22Rv1 (cell line): ENCODE measurements at regions not wholly inside any gene's neighbourhood (a gene's known extent, or its start where the extent isn't known, plus 50 kb on each side); places are given as distances from the start of the nearest gene placed in this dataset.

Experiments used
- CTCF ChIP-seq: fragments of 450-650 bp; IDR thresholded peaks from 2 replicates; pipeline ENCODE4 v1.5.1; 2017; ENCODE audit warnings: mild to moderate bottlenecking
- ZFX ChIP-seq: fragments of 450-650 bp; IDR thresholded peaks from 2 replicates; pipeline ENCODE4 v1.6.1; 2017; ENCODE audit warnings: antibody characterized with exemption, borderline replicate concordance

DNA sequence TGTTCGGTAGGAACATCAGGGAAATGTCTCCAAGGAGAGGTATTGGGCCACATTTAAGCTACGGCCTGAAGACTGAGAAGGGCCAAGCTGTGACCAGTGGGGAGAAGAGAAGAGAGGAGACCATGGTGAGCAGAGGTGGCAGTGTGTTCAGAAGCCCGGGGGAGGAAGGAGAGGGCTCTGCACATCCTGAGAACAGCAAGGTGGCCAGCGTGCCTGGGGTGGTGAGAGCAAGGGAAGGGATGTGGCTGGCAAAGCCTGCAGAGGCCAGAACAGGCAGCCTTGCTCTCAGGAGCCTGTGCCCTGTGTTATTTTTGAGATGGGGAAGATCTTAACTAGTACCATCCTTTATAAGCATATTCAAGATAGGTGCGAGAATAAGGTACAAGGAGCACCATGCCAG lies 933.5 kb upstream of the EEF2KMT start:
- TF ChIP-seq CTCF (no peak), ZFX (no peak)
